K562 (cell line): ENCODE measurements at regions not wholly inside any gene's neighbourhood (a gene's known extent, or its start where the extent isn't known, plus 50 kb on each side); places are given as distances from the start of the nearest gene placed in this dataset.

Experiments
- ATAC-seq: fragments of 200-7000 bp; cut with Tn5 transposase; 3 replicates; pipeline ENCODE4 v1.9.1; 2020; ENCODE audit warnings: moderate library complexity
- BruUV-seq: library from RNA; stranded (reverse); fragments of 400-500 nt; replicated peaks from 2 replicates; lab custom pipeline; 2021; lab: Mats Ljungman, UMichigan
- CTCF ChIA-PET: fragments of 300-600 bp; formaldehyde crosslinking; extraction: SDS; loops from one replicate; lab custom pipeline; 2021; ENCODE audit warnings: low intra/inter-chr PET ratio; lab: Yijun Ruan, JAX
- POLR2A ChIA-PET: fragments of 300-600, 350-650 bp; sonication (Branson Sonifier 250); formaldehyde crosslinking; extraction: SDS; loops from one replicate; lab custom pipeline; 2021; ENCODE audit warnings: antibody characterized with exemption, inconsistent platforms; lab: Yijun Ruan, JAX
- DNase-seq, 4 experiments: peaks; one replicate each; pipeline versions ENCODE4 v3.0.0 to v3.0.0-alpha.2; 2011 to 2018; ENCODE audit warnings: low spot score in 3 of 4, mixed read lengths in 3 of 4; ENCODE audit errors: extremely low read depth in 1 of 4
- FAIRE-seq: peaks from 2 replicates; lab custom pipeline; 2011; peaks lifted over from hg19 to GRCh38; lab: Jason Lieb, UNC
- H2AFZ ChIP-seq: 2 replicates; pipeline ENCODE4 v1.6.0; 2011; ENCODE audit warnings: low read depth, low read length, control low read depth, inconsistent platforms
- H3K27ac ChIP-seq: fragments of 200-600 bp; 3 replicates; pipeline ENCODE4 v1.8.0; 2011; ENCODE audit warnings: low read depth, mild to moderate bottlenecking, control low read depth, inconsistent platforms, low read length, moderate library complexity, mixed read lengths; ENCODE audit errors: extremely low read depth
- H3K27me3 ChIP-seq, 2 experiments: fragments of 300-600 bp in 1 of 2; 2 replicates in 1 of 2; 3 replicates in 1 of 2; pipeline versions ENCODE4 v1.6.0 to v1.8.0; 2011; ENCODE audit warnings: inconsistent platforms in 2 of 2, low read length in 2 of 2, mild to moderate bottlenecking in 1 of 2, mixed read lengths in 1 of 2, moderate library complexity in 1 of 2; ENCODE audit not compliant: control insufficient read depth in 2 of 2, insufficient read depth in 2 of 2
- H3K36me3 ChIP-seq: fragments of 300-600 bp; 3 replicates; pipeline ENCODE4 v1.8.0; 2011; ENCODE audit warnings: mild to moderate bottlenecking, low read length, inconsistent platforms; ENCODE audit not compliant: control insufficient read depth, insufficient read depth
- H3K4me1 ChIP-seq, 2 experiments: fragments of 200-600 bp in 1 of 2; replicated peaks in 1 of 2; 2 replicates in 1 of 2; 3 replicates in 1 of 2; pipeline versions ENCODE4 v1.5.1 to v1.8.0; 2011; ENCODE audit warnings: inconsistent platforms in 2 of 2, low read length in 2 of 2, mild to moderate bottlenecking in 1 of 2, mixed read lengths in 1 of 2, moderate library complexity in 1 of 2; ENCODE audit not compliant: control insufficient read depth in 2 of 2, insufficient read depth in 2 of 2
- H3K4me2 ChIP-seq: 2 replicates; pipeline ENCODE4 v1.6.1; 2011; ENCODE audit warnings: low read length, control low read depth, inconsistent platforms, mixed read lengths; ENCODE audit not compliant: insufficient read depth
- H3K4me3 ChIP-seq: fragments of 200-600 bp; sonication (generic), shearing (Covaris generic); 2 replicates; pipeline ENCODE4 v1.5.1; 2016; ENCODE audit warnings: control low read depth, inconsistent platforms
- H3K79me2 ChIP-seq: fragments of 200-600 bp; 3 replicates; pipeline ENCODE4 v1.8.0; 2011; ENCODE audit warnings: low read length, inconsistent platforms; ENCODE audit not compliant: control insufficient read depth, insufficient read depth
- H3K9ac ChIP-seq, 2 experiments: 2 replicates each; pipeline versions ENCODE4 v1.6.0 to v1.6.1; 2011; ENCODE audit warnings: low read depth in 2 of 2, low read length in 2 of 2, control low read depth in 1 of 2, inconsistent platforms in 1 of 2, mild to moderate bottlenecking in 1 of 2, mixed read lengths in 1 of 2; ENCODE audit not compliant: insufficient read depth in 1 of 2
- H3K9me1 ChIP-seq: one replicate; pipeline ENCODE4 v1.6.0; 2011; ENCODE audit warnings: inconsistent platforms, mild to moderate bottlenecking, low read length, moderate library complexity; ENCODE audit not compliant: control insufficient read depth, insufficient read depth
- H3K9me3 ChIP-seq: replicated peaks from 2 replicates; pipeline ENCODE4 v1.5.1; 2011; ENCODE audit warnings: low read depth, low read length, inconsistent platforms; ENCODE audit not compliant: control insufficient read depth, insufficient read depth
- H4K20me1 ChIP-seq: replicated peaks from 2 replicates; pipeline ENCODE4 v1.6.1; 2011; ENCODE audit warnings: low read length, inconsistent platforms, mixed read lengths; ENCODE audit not compliant: control insufficient read depth, insufficient read depth
- CEBPG ChIP-seq, 3 experiments: fragments of 200-800 bp in 1 of 3; sonication (Bioruptor generic) in 1 of 3; sonication (generic) in 1 of 3; formaldehyde crosslinking in 1 of 3; IDR thresholded peaks in 2 of 3; conservative IDR thresholded peaks in 1 of 3; 2 replicates each; pipeline versions ENCODE4 v1.6.1 to v1.8.0; 2016 to 2022; ENCODE audit warnings: missing compliant biosample characterization in 2 of 3, missing genetic modification characterization in 2 of 3, mild to moderate bottlenecking in 1 of 3, missing genetic modification reagents in 1 of 3
- FOXK1 ChIP-seq: sonication (generic); formaldehyde crosslinking; IDR thresholded peaks from 2 replicates; pipeline ENCODE4 v1.8.0; 2022; ENCODE audit warnings: missing genetic modification reagents, mild to moderate bottlenecking, borderline replicate concordance
- JUN ChIP-seq, 2 experiments: sonication (generic) in 1 of 2; formaldehyde crosslinking in 1 of 2; IDR thresholded peaks; 2 replicates each; pipeline versions ENCODE4 v1.6.1 to v1.8.0; 2012 to 2022; ENCODE audit warnings: borderline replicate concordance in 2 of 2, mild to moderate bottlenecking in 2 of 2, improper control_type of control experiment in 1 of 2, low read depth in 1 of 2, low read length in 1 of 2, missing genetic modification reagents in 1 of 2
- NCOR1 ChIP-seq: fragments of 450-650 bp; IDR thresholded peaks from 2 replicates; pipeline ENCODE4 v1.6.1; 2016; ENCODE audit warnings: mild to moderate bottlenecking, moderate library complexity
- PCBP2 ChIP-seq: fragments of 200-400 bp; formaldehyde crosslinking; IDR thresholded peaks from 2 replicates; pipeline ENCODE4 v1.6.1; 2018; ENCODE audit warnings: low read length, low read depth, mild to moderate bottlenecking, moderate library complexity; ENCODE audit not compliant: poor library complexity, severe bottlenecking
- RAD21 ChIP-seq, 2 experiments: fragments of 250-450 bp in 1 of 2; fragments of 450-650 bp in 1 of 2; sonication (Bioruptor Pico) in 1 of 2; formaldehyde crosslinking in 1 of 2; IDR thresholded peaks in 1 of 2; conservative IDR thresholded peaks in 1 of 2; 2 replicates each; pipeline versions ENCODE4 v1.4.0 to v1.8.0; 2020 to 2022; ENCODE audit warnings: mild to moderate bottlenecking in 2 of 2, moderate library complexity in 1 of 2
- WGBS: fragments of 100-300 bp; shearing (Covaris generic); methylation state at CpG from one replicate; pipeline ENCODE4 v1.1.6; 2016; ENCODE audit warnings: low coverage, mixed read lengths; ENCODE audit not compliant: insufficient coverage; ENCODE audit errors: missing lambda C conversion rate; 5-methylcytosine and 5-hydroxymethylcytosine counted together
- in situ Hi-C: fragments of 300-500 bp; cut with MboI; formaldehyde crosslinking; loops from 4 replicates; pipeline ENCODE4 v1.15.0; 2018; ENCODE audit warnings: inconsistent platforms, mixed read lengths
- intact Hi-C: fragments of 100-400 bp; cut with micrococcal nuclease; formaldehyde crosslinking; loops from 2 replicates; pipeline ENCODE4 v1.14.2; 2022
- TF ChIP-seq, protein P1 (sequence below): fragments of 250-450 bp; sonication (Bioruptor Pico); IDR thresholded peaks from 2 replicates; pipeline ENCODE4 v1.5.0; 2021
- TF ChIP-seq, protein P2 (sequence below): fragments of 250-450 bp; sonication (Bioruptor Pico); IDR thresholded peaks from 2 replicates; pipeline ENCODE4 v1.5.0; 2021

DNA sequence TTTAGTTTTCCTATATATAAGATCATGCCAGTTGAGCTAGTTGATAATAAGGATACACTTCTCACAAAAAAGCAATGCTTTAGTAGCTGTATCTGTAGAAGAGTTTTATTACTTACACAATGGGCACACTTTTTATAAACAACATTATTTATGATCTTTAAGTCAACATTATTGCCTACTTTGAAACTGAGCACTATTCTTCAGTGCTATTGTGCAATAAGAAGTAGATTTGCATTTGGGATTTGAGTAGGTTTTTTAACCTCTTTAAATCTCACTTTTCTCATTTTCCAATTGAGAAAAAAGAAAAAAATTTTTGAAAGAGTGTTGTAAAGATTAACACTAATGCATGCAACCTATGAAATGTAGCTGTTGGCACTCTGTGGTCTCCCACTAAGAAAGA, 1198.3 kb downstream of the GALC start:
- H3K9me3 ChIP-seq: no peaks in the 10 kb centered on the region
- H3K4me3 ChIP-seq: no peak overlapping the region
- ChIA-PET POLR2A (no interaction called here), CTCF (no interaction called here)
- DNase-seq: no peak
- intact Hi-C loops: no loop called here
- no peaks in the 10 kb centered on the region for H4K20me1 ChIP-seq
- H3K4me1 ChIP-seq: no peaks in the 10 kb centered on the region
- in situ Hi-C loops: no loop called here
- H3K36me3 ChIP-seq: no peaks in the 10 kb centered on the region
- no peak for ATAC-seq
- no peaks in the 10 kb centered on the region for H3K79me2 ChIP-seq
- no peaks in the 10 kb centered on the region for H3K27me3 ChIP-seq
- H3K27ac ChIP-seq: no peak overlapping the region
- no peak overlapping the region for H3K9ac ChIP-seq
- H3K4me2 ChIP-seq: no peak overlapping the region
- BruUV-seq: no TSS peak
- no peak for FAIRE-seq
- no peaks in the 10 kb centered on the region for H3K9me1 ChIP-seq
- no peak overlapping the region for H2AFZ ChIP-seq
- TF ChIP-seq CEBPG (CRISPR knock-in tag; IDR thresholded peaks at IDR 0.05) (no peak), CEBPG (tag; conservative IDR thresholded peaks at IDR 0.05 in 1 of 2, IDR thresholded peaks at IDR 0.05 in 1 of 2) (peak in 1 of 2 experiments; percentile 49; a peak in 1 of 4 replicates), NCOR1 (no peak)

GRCh38 chr14:86790408-86791364, 1202.3 kb downstream of the GALC start:
- WGBS: 0% methylated on average over 5 of the region's 5 CpGs
- no TSS peak for BruUV-seq
- intact Hi-C loops: no loop called here
- TF ChIP-seq JUN (IDR thresholded peaks at IDR 0.05; ENCODE audit: borderline replicate concordance, low read depth, low read length) (no peak), JUN (CRISPR knock-in tag; IDR thresholded peaks at IDR 0.05; ENCODE audit: borderline replicate concordance) (no peak), PCBP2 (no peak), FOXK1 (CRISPR knock-in tag) (no peak), RAD21 (CRISPR knock-in tag; conservative IDR thresholded peaks at IDR 0.05 in 1 of 2, IDR thresholded peaks at IDR 0.05 in 1 of 2) (peak in 1 of 2 experiments; percentile 25; a peak in 2 of 4 replicates)
- TF ChIP-seq, protein P1, sequence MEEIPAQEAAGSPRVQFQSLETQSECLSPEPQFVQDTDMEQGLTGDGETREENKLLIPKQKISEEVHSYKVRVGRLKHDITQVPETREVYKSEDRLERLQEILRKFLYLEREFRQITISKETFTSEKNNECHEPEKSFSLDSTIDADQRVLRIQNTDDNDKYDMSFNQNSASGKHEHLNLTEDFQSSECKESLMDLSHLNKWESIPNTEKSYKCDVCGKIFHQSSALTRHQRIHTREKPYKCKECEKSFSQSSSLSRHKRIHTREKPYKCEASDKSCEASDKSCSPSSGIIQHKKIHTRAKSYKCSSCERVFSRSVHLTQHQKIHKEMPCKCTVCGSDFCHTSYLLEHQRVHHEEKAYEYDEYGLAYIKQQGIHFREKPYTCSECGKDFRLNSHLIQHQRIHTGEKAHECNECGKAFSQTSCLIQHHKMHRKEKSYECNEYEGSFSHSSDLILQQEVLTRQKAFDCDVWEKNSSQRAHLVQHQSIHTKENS (CRISPR knock-in tag): no peak
- TF ChIP-seq, protein P2, sequence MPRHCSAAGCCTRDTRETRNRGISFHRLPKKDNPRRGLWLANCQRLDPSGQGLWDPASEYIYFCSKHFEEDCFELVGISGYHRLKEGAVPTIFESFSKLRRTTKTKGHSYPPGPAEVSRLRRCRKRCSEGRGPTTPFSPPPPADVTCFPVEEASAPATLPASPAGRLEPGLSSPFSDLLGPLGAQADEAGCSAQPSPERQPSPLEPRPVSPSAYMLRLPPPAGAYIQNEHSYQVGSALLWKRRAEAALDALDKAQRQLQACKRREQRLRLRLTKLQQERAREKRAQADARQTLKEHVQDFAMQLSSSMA (CRISPR knock-in tag): no peak

More at GRCh38 chr14:86790408-86791364, 1202.3 kb downstream of the GALC start:
- Histone ChIP-seq H3K79me2 (no peaks in the 10 kb centered on the region), H3K27ac (no peak overlapping the region), H3K4me1 (no peaks in the 10 kb centered on the region), H3K27me3 (no peaks in the 10 kb centered on the region), H3K4me3 (no peak overlapping the region), H3K4me2 (no peak overlapping the region), H3K9me3 (no peaks in the 10 kb centered on the region), H3K9ac (no peak overlapping the region), H3K9me1 (no peaks in the 10 kb centered on the region), H2AFZ (no peak overlapping the region), H3K36me3 (no peaks in the 10 kb centered on the region), H4K20me1 (no peaks in the 10 kb centered on the region)
- in situ Hi-C loops: no loop called here
- POLR2A ChIA-PET: no interaction called here
- FAIRE-seq: no peak
- DNase-seq: no peak
- no peak for ATAC-seq
- CTCF ChIA-PET: no interaction called here
